T-cell (primary cell): ENCODE measurements at regions not wholly inside any gene's neighbourhood (a gene's known extent, or its start where the extent isn't known, plus 50 kb on each side); places are given as distances from the start of the nearest gene placed in this dataset.

Source experiments
- ATAC-seq, 4 experiments: fragments of 200-7000 bp in 3 of 4; fragments of 150-1000 bp in 1 of 4; cut with Tn5 transposase; replicated peaks in 1 of 4; 1 replicate in 3 of 4; 2 replicates in 1 of 4; pipeline ENCODE4 v1.10.0; 2021; ENCODE audit warnings: moderate library complexity in 3 of 4, mild to moderate bottlenecking in 2 of 4, moderate number of reproducible peaks in 1 of 4
- CTCF ChIA-PET, 2 donors: fragments of 300-600 bp; sonication (Branson Sonifier 250); formaldehyde crosslinking; loops; one replicate each; lab custom pipeline; 2022; ENCODE audit warnings: antibody characterized with exemption in 2 of 2; lab: Charles Lee
- POLR2A ChIA-PET, 2 donors: fragments of 300-600 bp; sonication (Branson Sonifier 250); formaldehyde crosslinking; loops; one replicate each; lab custom pipeline; 2022; ENCODE audit warnings: antibody characterized with exemption in 2 of 2; lab: Charles Lee
- DNase-seq, 35 experiments: peaks; one replicate each; pipeline versions ENCODE4 v3.0.0 to v3.0.0-alpha.2; 2013 to 2023
- H3K27ac ChIP-seq: one replicate; pipeline ENCODE4 v1.5.1; 2013; ENCODE audit warnings: low read length
- H3K27me3 ChIP-seq, 2 experiments: replicated peaks in 1 of 2; 1 replicate in 1 of 2; 2 replicates in 1 of 2; pipeline versions ENCODE4 v1.6.1 to v1.7.0; 2013; ENCODE audit warnings: low read length in 1 of 2, mixed read lengths in 1 of 2; ENCODE audit not compliant: control insufficient read depth in 2 of 2, insufficient read depth in 2 of 2; ENCODE audit errors: extremely low read depth in 1 of 2
- H3K36me3 ChIP-seq, 2 donors: 1 replicate in 1 of 2; 2 replicates in 1 of 2; pipeline versions ENCODE4 v1.6.1 to v1.7.0; 2013; ENCODE audit warnings: low read length in 1 of 2; ENCODE audit not compliant: control insufficient read depth in 2 of 2, insufficient read depth in 1 of 2; ENCODE audit errors: extremely low read depth in 1 of 2
- H3K4me1 ChIP-seq, 2 experiments: 1 replicate in 1 of 2; 2 replicates in 1 of 2; pipeline versions ENCODE4 v1.6.1 to v1.7.0; 2013; ENCODE audit warnings: low read length in 2 of 2, mixed read lengths in 1 of 2; ENCODE audit not compliant: insufficient read depth in 2 of 2, control insufficient read depth in 1 of 2; ENCODE audit errors: extremely low read depth in 1 of 2
- H3K4me3 ChIP-seq, 2 donors: 1 replicate in 1 of 2; 2 replicates in 1 of 2; pipeline versions ENCODE4 v1.5.1 to v1.7.0; 2013; ENCODE audit warnings: mild to moderate bottlenecking in 2 of 2, low read length in 1 of 2, moderate library complexity in 1 of 2; ENCODE audit not compliant: control insufficient read depth in 1 of 2; ENCODE audit errors: extremely low read depth in 1 of 2
- H3K9me3 ChIP-seq: 2 replicates; pipeline ENCODE4 v1.7.0; 2013
- H3K27ac Mint-ChIP-seq, 2 donors: one replicate each; pipeline ENCODE4 v1.8.0; 2020 to 2021; ENCODE audit warnings: mild to moderate bottlenecking in 2 of 2, mixed read lengths in 2 of 2
- H3K27me3 Mint-ChIP-seq, 2 donors: one replicate each; pipeline ENCODE4 v1.8.0; 2021 to 2022; ENCODE audit warnings: mixed read lengths in 2 of 2
- H3K36me3 Mint-ChIP-seq: one replicate; pipeline ENCODE4 v1.8.0; 2021; ENCODE audit warnings: mixed read lengths
- H3K4me1 Mint-ChIP-seq, 3 donors: one replicate each; pipeline ENCODE4 v1.8.0; 2020 to 2022; ENCODE audit warnings: mixed read lengths in 3 of 3, mild to moderate bottlenecking in 1 of 3
- H3K4me3 Mint-ChIP-seq, 3 donors: one replicate each; pipeline ENCODE4 v1.8.0; 2020 to 2022; ENCODE audit warnings: mild to moderate bottlenecking in 3 of 3, mixed read lengths in 3 of 3, moderate library complexity in 3 of 3
- H3K9me3 Mint-ChIP-seq, 3 donors: one replicate each; pipeline ENCODE4 v1.8.0; 2020 to 2022; ENCODE audit warnings: mixed read lengths in 3 of 3
- WGBS: methylation state at CpG from one replicate; pipeline ENCODE4 v1.1.5; 2013; ENCODE audit warnings: missing lambda C conversion rate; ENCODE audit not compliant: insufficient coverage; 5-methylcytosine and 5-hydroxymethylcytosine counted together

DNA sequence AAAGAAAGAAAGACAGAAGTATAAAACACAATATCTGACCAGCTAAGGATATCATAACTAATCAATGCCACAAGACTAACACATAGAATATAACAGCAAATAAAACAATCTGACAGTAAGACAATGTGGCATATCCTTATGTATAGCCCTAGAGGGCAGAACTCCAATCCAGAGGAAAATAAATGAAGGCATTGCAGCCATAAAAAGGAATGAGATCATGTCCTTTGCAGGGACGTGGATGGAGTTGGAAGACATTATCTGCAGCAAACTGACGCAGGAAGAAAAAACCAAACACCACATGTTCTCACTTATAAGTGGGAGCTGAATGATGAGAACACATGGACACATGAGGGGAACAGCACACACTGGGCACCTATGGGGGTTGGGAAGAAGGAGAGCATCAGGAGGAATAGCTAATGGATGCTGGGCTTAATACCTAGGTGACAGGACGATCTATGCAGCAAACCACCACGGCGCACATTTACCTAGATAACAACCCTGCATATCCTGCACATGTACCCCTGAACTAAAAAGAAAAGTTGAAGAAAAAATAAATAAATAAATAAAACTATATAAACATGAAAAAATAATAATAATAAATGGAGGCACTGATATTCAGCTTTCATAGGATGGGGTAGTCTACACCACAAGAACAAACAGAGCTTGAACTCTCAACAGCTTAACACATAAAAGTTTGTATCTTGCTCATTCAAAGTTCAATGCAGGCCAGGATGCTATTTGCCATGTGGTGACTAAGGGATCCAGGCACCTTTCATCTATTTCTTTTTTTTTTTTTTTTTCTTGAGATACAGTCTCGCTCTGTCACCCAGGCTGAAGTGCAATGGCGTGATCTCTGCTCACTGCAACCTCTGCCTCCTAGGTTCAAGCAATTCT lies 66.1 kb upstream of the KAT6B start:
- Mint-ChIP-seq H3K27ac (no peak overlapping the region), H3K9me3 (no peaks in the 10 kb centered on the region), H3K4me1 (no peaks in the 10 kb centered on the region), H3K27me3 (no peaks in the 10 kb centered on the region), H3K36me3 (no peaks in the 10 kb centered on the region), H3K4me3 (no peak overlapping the region)
- Histone ChIP-seq H3K27me3 (peaks cover 0 to 9% of the 10 kb centered on the region in 2 experiments), H3K36me3 (no peaks in the 10 kb centered on the region), H3K4me1 (no peaks in the 10 kb centered on the region), H3K9me3 (no peaks in the 10 kb centered on the region), H3K4me3 (no peak overlapping the region), H3K27ac (no peak overlapping the region)
- ChIA-PET CTCF (interaction anchor here in 1 of 2 donors (0.6 kb wide), 1 partner anchor 25 kb away, joined by 3 read pairs; no protein-coding TSS in a partner anchor), POLR2A (no interaction called here)
- no peak for DNase-seq
- WGBS: no CpG with 5 or more reads among the region's 7 CpGs
- no peak for ATAC-seq

DNA sequence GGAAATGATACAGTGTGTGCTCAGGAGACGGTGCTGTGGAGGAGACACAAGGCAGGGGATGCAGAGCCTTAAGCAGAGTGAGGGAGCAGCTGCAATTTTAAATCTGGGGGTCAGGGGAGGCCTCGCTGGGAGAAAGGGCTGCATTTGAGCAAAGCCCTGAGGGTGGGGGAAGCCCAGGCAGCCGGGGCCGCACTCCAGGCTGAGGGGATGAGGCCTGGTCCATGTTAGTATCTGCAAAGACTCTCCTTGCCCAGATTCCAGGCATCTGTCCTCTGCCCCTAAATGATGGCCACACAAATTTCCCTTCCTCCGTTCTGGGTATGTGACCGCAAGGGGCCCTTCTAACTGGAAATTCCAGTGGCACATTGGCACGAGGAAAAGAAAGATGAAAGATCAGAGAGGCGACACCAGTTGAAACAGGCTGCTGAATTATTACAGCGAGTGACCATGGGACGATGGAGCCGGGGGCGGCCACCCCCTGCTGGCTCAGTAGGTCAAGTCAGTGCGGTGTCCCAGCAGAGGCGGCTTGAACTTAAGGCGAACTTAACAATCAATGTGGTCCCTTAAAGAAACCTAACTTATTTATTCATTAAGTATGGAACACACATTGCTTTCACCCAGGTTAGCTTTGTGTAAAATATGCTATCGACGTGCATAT lies 62.3 kb upstream of the KAT6B start:
- Mint-ChIP-seq H3K4me1 (no peaks in the 10 kb centered on the region), H3K9me3 (no peaks in the 10 kb centered on the region), H3K27ac (no peak overlapping the region), H3K36me3 (no peaks in the 10 kb centered on the region), H3K4me3 (no peak overlapping the region), H3K27me3 (no peaks in the 10 kb centered on the region)
- ChIA-PET POLR2A (no interaction called here), CTCF (no interaction called here)
- H3K36me3 ChIP-seq: no peaks in the 10 kb centered on the region
- H3K27ac ChIP-seq: no peak overlapping the region
- DNase-seq: no peak
- no peak overlapping the region for H3K4me3 ChIP-seq
- 87% methylated on average over 13 of the region's 17 CpGs for WGBS
- no peaks in the 10 kb centered on the region for H3K9me3 ChIP-seq
- no peaks in the 10 kb centered on the region for H3K4me1 ChIP-seq
- peaks cover 0 to 13% of the 10 kb centered on the region in 2 experiments for H3K27me3 ChIP-seq
- no peak for ATAC-seq

DNA sequence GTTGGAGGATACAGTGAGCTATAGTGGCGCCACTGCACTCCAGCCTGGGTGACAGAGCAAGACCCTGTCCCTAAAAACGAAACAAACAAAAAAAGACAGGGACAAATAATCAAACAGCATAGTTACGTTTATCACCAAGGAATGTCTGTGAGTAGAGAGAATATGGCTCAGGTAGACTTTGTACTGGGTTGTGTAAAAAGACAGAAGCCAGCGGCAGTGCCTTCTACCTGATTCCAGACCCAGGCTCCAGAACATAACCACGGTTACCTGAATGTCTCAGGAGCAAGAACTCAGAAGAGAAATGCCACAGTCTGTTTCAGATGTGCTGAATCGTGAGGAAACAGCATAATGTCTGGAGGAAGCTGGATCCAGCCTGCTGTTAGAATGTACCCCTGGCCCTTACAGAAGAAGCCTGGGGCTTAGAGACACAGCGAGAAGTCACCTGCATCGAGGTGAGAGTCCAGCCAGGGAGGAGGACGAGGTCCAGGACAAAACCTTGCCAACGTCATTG lies 60.9 kb upstream of the KAT6B start:
- peaks cover 0 to 1% (median 0%) of the 10 kb centered on the region in 3 donors for H3K4me1 Mint-ChIP-seq
- ChIA-PET CTCF (no interaction called here), POLR2A (no interaction called here)
- no peak overlapping the region for H3K4me3 Mint-ChIP-seq
- no peaks in the 10 kb centered on the region for H3K36me3 ChIP-seq
- no peak for ATAC-seq
- H3K4me1 ChIP-seq: no peaks in the 10 kb centered on the region
- no peaks in the 10 kb centered on the region for H3K9me3 ChIP-seq
- 82% methylated on average over 5 of the region's 10 CpGs for WGBS
- no peak overlapping the region for H3K4me3 ChIP-seq
- H3K27me3 Mint-ChIP-seq: no peaks in the 10 kb centered on the region
- H3K36me3 Mint-ChIP-seq: no peaks in the 10 kb centered on the region
- peaks cover 0 to 10% of the 10 kb centered on the region in 2 experiments for H3K27me3 ChIP-seq
- no peak for DNase-seq
- no peak overlapping the region for H3K27ac ChIP-seq
- H3K27ac Mint-ChIP-seq: no peak overlapping the region
- no peaks in the 10 kb centered on the region for H3K9me3 Mint-ChIP-seq

- H3K4me1 ChIP-seq: no peaks in the 10 kb centered on the region
- CTCF ChIA-PET: no interaction called here
- Mint-ChIP-seq H3K9me3 (no peaks in the 10 kb centered on the region), H3K4me1 (peaks cover 0 to 1% (median 0%) of the 10 kb centered on the region in 3 donors), H3K27me3 (no peaks in the 10 kb centered on the region), H3K36me3 (no peaks in the 10 kb centered on the region), H3K4me3 (no peak overlapping the region), H3K27ac (no peak overlapping the region)
- 82% methylated on average over 6 of the region's 7 CpGs for WGBS
- no peaks in the 10 kb centered on the region for H3K36me3 ChIP-seq
- no peak for DNase-seq
- H3K4me3 ChIP-seq: no peak overlapping the region
- POLR2A ChIA-PET: no interaction called here
- H3K27me3 ChIP-seq: peaks cover 0 to 10% of the 10 kb centered on the region in 2 experiments
- H3K27ac ChIP-seq: no peak overlapping the region
- H3K9me3 ChIP-seq: no peaks in the 10 kb centered on the region
- no peak for ATAC-seq
These were observed 59.9 kb upstream of the KAT6B start for GRCh38 chr10:74766501-74766900.

DNA sequence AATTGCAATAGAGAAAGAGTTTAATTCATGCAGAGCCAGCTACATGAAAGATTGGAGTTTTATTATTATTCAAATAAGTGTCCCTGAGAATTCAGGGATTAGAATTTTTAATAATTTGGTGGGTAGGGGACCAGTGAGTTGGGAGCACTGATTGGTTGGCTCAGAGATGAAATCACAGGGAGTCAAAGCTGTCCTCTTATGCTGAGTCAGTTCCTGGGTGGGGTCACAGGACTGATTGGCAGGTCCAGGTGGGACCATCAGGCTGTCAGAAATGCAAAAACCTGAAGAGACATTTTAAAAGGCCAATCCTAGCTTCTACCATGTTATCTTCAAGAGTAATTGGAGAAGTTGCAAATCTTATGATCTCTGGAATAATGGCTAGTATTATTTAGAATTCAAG lies 56.0 kb upstream of the KAT6B start:
- no peaks in the 10 kb centered on the region for H3K4me1 ChIP-seq
- ATAC-seq (no peak), DNase-seq (no peak)
- ChIA-PET POLR2A (interaction anchor here in 1 of 2 donors (0.5 kb wide), 1 partner anchor 34 kb away, joined by 6 read pairs; no protein-coding TSS in a partner anchor), CTCF (no interaction called here)
- H3K4me3 ChIP-seq: no peak overlapping the region
- Mint-ChIP-seq H3K27me3 (no peaks in the 10 kb centered on the region), H3K4me3 (no peak overlapping the region), H3K4me1 (peaks cover 0 to 1% (median 0%) of the 10 kb centered on the region in 3 donors), H3K36me3 (no peaks in the 10 kb centered on the region), H3K9me3 (no peaks in the 10 kb centered on the region), H3K27ac (no peak overlapping the region)
- H3K36me3 ChIP-seq: no peaks in the 10 kb centered on the region
- no peak overlapping the region for H3K27ac ChIP-seq
- peaks cover 2% of the 10 kb centered on the region for H3K9me3 ChIP-seq
- peaks cover 0 to 5% of the 10 kb centered on the region in 2 experiments for H3K27me3 ChIP-seq

DNA sequence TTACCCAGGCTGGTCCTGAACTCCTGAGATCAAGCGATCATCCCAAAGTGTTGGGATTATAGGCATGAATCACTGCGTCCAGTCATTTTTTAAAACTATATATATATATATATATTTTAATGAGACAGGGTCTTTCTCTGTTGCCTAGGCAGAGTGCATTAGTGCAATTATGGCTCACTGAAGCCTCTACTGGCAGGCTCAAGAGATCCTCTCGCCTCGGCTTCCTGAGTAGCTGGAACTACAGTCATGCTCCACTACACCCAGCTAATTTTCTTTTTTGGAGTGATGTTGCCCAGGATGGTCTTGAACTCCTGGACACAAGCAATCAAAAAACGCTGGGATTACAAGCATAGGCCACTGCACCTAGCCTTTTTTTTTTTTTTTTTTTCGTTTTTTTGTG lies 55.3 kb upstream of the KAT6B start:
- Mint-ChIP-seq H3K4me1 (peaks cover 0 to 1% (median 0%) of the 10 kb centered on the region in 3 donors), H3K36me3 (no peaks in the 10 kb centered on the region), H3K4me3 (no peak overlapping the region), H3K27me3 (no peaks in the 10 kb centered on the region), H3K9me3 (peaks cover 0 to 3% (median 2%) of the 10 kb centered on the region in 3 donors), H3K27ac (no peak overlapping the region)
- Histone ChIP-seq H3K27me3 (no peaks in the 10 kb centered on the region), H3K4me3 (no peak overlapping the region), H3K4me1 (no peaks in the 10 kb centered on the region), H3K27ac (no peak overlapping the region), H3K9me3 (peaks cover 3% of the 10 kb centered on the region), H3K36me3 (no peaks in the 10 kb centered on the region)
- DNase-seq (peak in 1 of 35 experiments; percentile 6), ATAC-seq (no peak)
- POLR2A ChIA-PET: no interaction called here
- CTCF ChIA-PET: no interaction called here
- WGBS: no CpG with 5 or more reads among the region's 6 CpGs
